ENCODE measurements at regions not wholly inside any gene's neighbourhood (a gene's known extent, or its start where the extent isn't known, plus 50 kb on each side); places are given as distances from the start of the nearest gene placed in this dataset.

GRCh38 chr22:48738204-48738980 lies 1089.3 kb downstream of the BRD1 start:
- TF ChIP-seq CTCF (IDR thresholded peaks at IDR 0.05) (no peak), EZH2 (IDR thresholded peaks at IDR 0.05; ENCODE audit: borderline replicate concordance, insufficient read depth, low read depth, low read length, poor library complexity, severe bottlenecking) (no peak)
